ENCODE measurements at regions not wholly inside any gene's neighbourhood (a gene's known extent, or its start where the extent isn't known, plus 50 kb on each side); places are given as distances from the start of the nearest gene placed in this dataset.

- intact Hi-C loops (cut with DNase I), result no loop called here
These were observed 1091.5 kb upstream of the GYPC start for GRCh38 chr2:125564471-125564870.

GRCh38 chr2:125566422-125566821 is 1089.5 kb upstream of the GYPC start:
- intact Hi-C loops (cut with DNase I), result no loop called here
- DNase-seq (ENCODE audit: low spot score), result no peak

More at GRCh38 chr2:125564471-125564870, 1091.5 kb upstream of the GYPC start:
- no peak for DNase-seq (ENCODE audit: low spot score)

GRCh38 chr2:125567100-125567499 is 1088.9 kb upstream of the GYPC start:
- no peak for DNase-seq (ENCODE audit: low spot score)
- intact Hi-C loops (cut with DNase I), result no loop called here

GRCh38 chr2:125572660-125573059 is 1083.3 kb upstream of the GYPC start:
- intact Hi-C loops (cut with DNase I), result no loop called here
- no peak for DNase-seq (ENCODE audit: low spot score)

- no peak for DNase-seq (ENCODE audit: low spot score)
- intact Hi-C loops (cut with DNase I), result no loop called here
These were observed 1082.5 kb upstream of the GYPC start for GRCh38 chr2:125573432-125573831.

GRCh38 chr2:125576558-125576957 is 1079.4 kb upstream of the GYPC start:
- no peak for DNase-seq (ENCODE audit: low spot score)
- intact Hi-C loops (cut with DNase I), result no loop called here

- DNase-seq (ENCODE audit: low spot score), result no peak
- intact Hi-C loops (cut with DNase I), result no loop called here
These were observed 1074.4 kb upstream of the GYPC start for GRCh38 chr2:125581557-125581956.

GRCh38 chr2:125582516-125582915 is 1073.4 kb upstream of the GYPC start:
- no peak for DNase-seq (ENCODE audit: low spot score)
- intact Hi-C loops (cut with DNase I), result no loop called here

- DNase-seq (ENCODE audit: low spot score), result no peak
- intact Hi-C loops (cut with DNase I), result no loop called here
These were observed 1071.2 kb upstream of the GYPC start for GRCh38 chr2:125584732-125585131.

GRCh38 chr2:125588780-125589179 is 1067.2 kb upstream of the GYPC start:
- DNase-seq (ENCODE audit: low spot score), result no peak
- intact Hi-C loops (cut with DNase I), result no loop called here

- intact Hi-C loops (cut with DNase I), result no loop called here
- DNase-seq (ENCODE audit: low spot score), result no peak
These were observed 1064.0 kb upstream of the GYPC start for GRCh38 chr2:125591954-125592353.

- no peak for DNase-seq (ENCODE audit: low spot score)
- intact Hi-C loops (cut with DNase I), result no loop called here
These were observed 1062.9 kb upstream of the GYPC start for GRCh38 chr2:125593036-125593435.

- intact Hi-C loops (cut with DNase I), result no loop called here
- DNase-seq (ENCODE audit: low spot score), result no peak
These were observed 1059.3 kb upstream of the GYPC start for GRCh38 chr2:125596612-125597011.

GRCh38 chr2:125615438-125615837 is 1040.5 kb upstream of the GYPC start:
- intact Hi-C loops (cut with DNase I), result no loop called here
- DNase-seq (ENCODE audit: low spot score), result no peak

GRCh38 chr2:125630377-125630776 is 1025.6 kb upstream of the GYPC start:
- no peak for DNase-seq (ENCODE audit: low spot score)
- intact Hi-C loops (cut with DNase I), result no loop called here

GRCh38 chr2:125634662-125635061 is 1021.3 kb upstream of the GYPC start:
- no peak for DNase-seq (ENCODE audit: low spot score)
- intact Hi-C loops (cut with DNase I), result no loop called here

- intact Hi-C loops (cut with DNase I), result no loop called here
- DNase-seq (ENCODE audit: low spot score), result no peak
These were observed 1017.6 kb upstream of the GYPC start for GRCh38 chr2:125638345-125638744.

GRCh38 chr2:125642032-125642431 is 1013.9 kb upstream of the GYPC start:
- DNase-seq (ENCODE audit: low spot score), result no peak
- intact Hi-C loops (cut with DNase I), result no loop called here

- intact Hi-C loops (cut with DNase I), result no loop called here
- DNase-seq (ENCODE audit: low spot score), result no peak
These were observed 1012.8 kb upstream of the GYPC start for GRCh38 chr2:125643128-125643527.

- no peak for DNase-seq (ENCODE audit: low spot score)
- intact Hi-C loops (cut with DNase I), result no loop called here
These were observed 1012.4 kb upstream of the GYPC start for GRCh38 chr2:125643585-125643984.

GRCh38 chr2:125644257-125644656 is 1011.7 kb upstream of the GYPC start:
- DNase-seq (ENCODE audit: low spot score), result no peak
- intact Hi-C loops (cut with DNase I), result no loop called here

- no peak for DNase-seq (ENCODE audit: low spot score)
These were observed 1003.7 kb upstream of the GYPC start for GRCh38 chr2:125652280-125652679.

GRCh38 chr2:125654226-125654625 is 1001.7 kb upstream of the GYPC start:
- intact Hi-C loops (cut with DNase I), result no loop called here
- DNase-seq (ENCODE audit: low spot score), result no peak

More at GRCh38 chr2:125652280-125652679, 1003.7 kb upstream of the GYPC start:
- intact Hi-C loops (cut with DNase I), result no loop called here
